Hepatocyte (in vitro differentiated cells): ENCODE measurements at regions not wholly inside any gene's neighbourhood (a gene's known extent, or its start where the extent isn't known, plus 50 kb on each side); places are given as distances from the start of the nearest gene placed in this dataset.

ENCODE experiments used
- DNase-seq: peaks from one replicate; pipeline ENCODE4 v3.0.0-alpha.2; 2016; ENCODE audit warnings: low spot score
- H2AFZ ChIP-seq: fragments of 200-600 bp; sonication (generic); 2 replicates; pipeline ENCODE4 v1.6.0; 2016; ENCODE audit warnings: antibody characterized with exemption, mild to moderate bottlenecking
- H3K27ac ChIP-seq: fragments of 200-600 bp; sonication (generic); 2 replicates; pipeline ENCODE4 v1.5.1; 2016; ENCODE audit warnings: mild to moderate bottlenecking
- H3K27me3 ChIP-seq: fragments of 200-600 bp; sonication (generic); 2 replicates; pipeline ENCODE4 v1.6.1; 2016
- H3K36me3 ChIP-seq: fragments of 200-600 bp; sonication (generic); replicated peaks from 2 replicates; pipeline ENCODE4 v1.5.1; 2016; ENCODE audit warnings: low read depth; ENCODE audit not compliant: insufficient read depth
- H3K4me1 ChIP-seq: fragments of 200-600 bp; sonication (generic); 2 replicates; pipeline ENCODE4 v1.5.1; 2016; ENCODE audit warnings: mild to moderate bottlenecking, moderate library complexity; ENCODE audit not compliant: insufficient read depth
- H3K4me2 ChIP-seq: fragments of 200-600 bp; sonication (generic); 2 replicates; pipeline ENCODE4 v1.6.0; 2016
- H3K4me3 ChIP-seq: fragments of 200-600 bp; sonication (generic); 2 replicates; pipeline ENCODE4 v1.5.1; 2016; ENCODE audit warnings: mild to moderate bottlenecking
- H3K79me2 ChIP-seq: fragments of 200-600 bp; sonication (generic); 2 replicates; pipeline ENCODE4 v1.6.0; 2017; ENCODE audit warnings: mild to moderate bottlenecking
- H3K9me2 ChIP-seq: fragments of 200-600 bp; sonication (generic); replicated peaks from 2 replicates; pipeline ENCODE4 v1.6.0; 2017; ENCODE audit warnings: mild to moderate bottlenecking; ENCODE audit not compliant: insufficient read depth
- H3K9me3 ChIP-seq: fragments of 200-600 bp; sonication (generic); 2 replicates; pipeline ENCODE4 v1.5.1; 2016; ENCODE audit warnings: low read depth, mild to moderate bottlenecking
- H4K20me1 ChIP-seq: fragments of 200-600 bp; sonication (generic); 2 replicates; pipeline ENCODE4 v1.6.0; 2016; ENCODE audit warnings: mild to moderate bottlenecking; ENCODE audit not compliant: insufficient read depth, poor library complexity, severe bottlenecking
- CTCF ChIP-seq: fragments of 200-600 bp; sonication (generic); IDR thresholded peaks from 2 replicates; pipeline ENCODE4 v1.5.1; 2016; ENCODE audit warnings: antibody characterized with exemption, mild to moderate bottlenecking; ENCODE audit not compliant: poor library complexity
- EZH2 ChIP-seq: fragments of 200-600 bp; sonication (generic); IDR thresholded peaks from 2 replicates; pipeline ENCODE4 v1.6.1; 2016; ENCODE audit warnings: antibody characterized with exemption, mild to moderate bottlenecking, borderline replicate concordance
- EZH2phosphoT487 ChIP-seq: fragments of 200-600 bp; sonication (generic); IDR thresholded peaks from one replicate; pipeline ENCODE4 v1.6.1; 2018; ENCODE audit warnings: antibody characterized with exemption, mild to moderate bottlenecking, low read depth, moderate library complexity; ENCODE audit not compliant: unreplicated experiment, severe bottlenecking
- WGBS: methylation state at CpG from one replicate; pipeline ENCODE4 v1.1.6; 2016; ENCODE audit warnings: low lambda C conversion rate; ENCODE audit errors: missing lambda C conversion rate; 5-methylcytosine and 5-hydroxymethylcytosine counted together

GRCh38 chr5:81851481-81852178, 100.7 kb upstream of the SSBP2 start:
- WGBS = 1% methylated on average over 31 of the region's 31 CpGs
- Histone ChIP-seq H3K27ac (peak overlapping the region; percentile 96), H3K9me3 (no peaks in the 10 kb centered on the region), H3K9me2 (no peaks in the 10 kb centered on the region), H3K4me1 (peaks cover 25% of the 10 kb centered on the region), H3K36me3 (no peaks in the 10 kb centered on the region), H3K27me3 (no peaks in the 10 kb centered on the region), H4K20me1 (no peaks in the 10 kb centered on the region), H3K4me3 (peak overlapping the region; percentile 23), H3K79me2 (no peaks in the 10 kb centered on the region), H2AFZ (peak overlapping the region; percentile 50), H3K4me2 (peak overlapping the region; percentile 73)
- TF ChIP-seq EZH2phosphoT487 (no peak), CTCF (no peak), EZH2 (no peak)
- peak; percentile 97 for DNase-seq

GRCh38 chr5:81850501-81851357, 99.8 kb upstream of the SSBP2 start:
- no peaks in the 10 kb centered on the region for H3K9me2 ChIP-seq
- no peak overlapping the region for H3K4me3 ChIP-seq
- no peak for DNase-seq
- peak overlapping the region; percentile 47 for H2AFZ ChIP-seq
- peak overlapping the region; percentile 96 for H3K27ac ChIP-seq
- H3K9me3 ChIP-seq = no peaks in the 10 kb centered on the region
- no peak for TF ChIP-seq EZH2phosphoT487
- no peak for TF ChIP-seq EZH2
- TF ChIP-seq CTCF = no peak
- H4K20me1 ChIP-seq = no peaks in the 10 kb centered on the region
- WGBS = 57% methylated on average over 6 of the region's 6 CpGs
- peak overlapping the region; percentile 73 for H3K4me2 ChIP-seq
- no peaks in the 10 kb centered on the region for H3K79me2 ChIP-seq
- no peaks in the 10 kb centered on the region for H3K27me3 ChIP-seq
- H3K36me3 ChIP-seq = no peaks in the 10 kb centered on the region
- peaks cover 25% of the 10 kb centered on the region for H3K4me1 ChIP-seq

- H3K9me2 ChIP-seq = no peaks in the 10 kb centered on the region
- no peaks in the 10 kb centered on the region for H3K27me3 ChIP-seq
- DNase-seq = no peak
- H2AFZ ChIP-seq = no peak overlapping the region
- TF ChIP-seq CTCF = no peak
- TF ChIP-seq EZH2 = no peak
- no peak for TF ChIP-seq EZH2phosphoT487
- H3K4me3 ChIP-seq = no peak overlapping the region
- H4K20me1 ChIP-seq = no peaks in the 10 kb centered on the region
- H3K36me3 ChIP-seq = no peaks in the 10 kb centered on the region
- H3K4me1 ChIP-seq = peaks cover 25% of the 10 kb centered on the region
- 78% methylated on average over 4 of the region's 4 CpGs for WGBS
- no peak overlapping the region for H3K4me2 ChIP-seq
- no peaks in the 10 kb centered on the region for H3K79me2 ChIP-seq
- peak overlapping the region; percentile 96 for H3K27ac ChIP-seq
- no peaks in the 10 kb centered on the region for H3K9me3 ChIP-seq
Measured at GRCh38 chr5:81849770-81850367, 99.0 kb upstream of the SSBP2 start.
